ENCODE measurements at regions not wholly inside any gene's neighbourhood (a gene's known extent, or its start where the extent isn't known, plus 50 kb on each side); places are given as distances from the start of the nearest gene placed in this dataset.

GRCh38 chr13:76503291-76503690 lies 382.9 kb downstream of the KCTD12 start:
- Histone ChIP-seq H3K27ac (no peak overlapping the region), H3K4me3 (no peak overlapping the region), H3K27me3 (no peaks in the 10 kb centered on the region), H3K4me1 (no peaks in the 10 kb centered on the region), H3K36me3 (no peaks in the 10 kb centered on the region), H3K9me3 (no peaks in the 10 kb centered on the region)
- no peak for DNase-seq (ENCODE audit: low spot score in 2 of 2)
- intact Hi-C loops (cut with DNase I): no loop called here
- TF ChIP-seq, protein P1, sequence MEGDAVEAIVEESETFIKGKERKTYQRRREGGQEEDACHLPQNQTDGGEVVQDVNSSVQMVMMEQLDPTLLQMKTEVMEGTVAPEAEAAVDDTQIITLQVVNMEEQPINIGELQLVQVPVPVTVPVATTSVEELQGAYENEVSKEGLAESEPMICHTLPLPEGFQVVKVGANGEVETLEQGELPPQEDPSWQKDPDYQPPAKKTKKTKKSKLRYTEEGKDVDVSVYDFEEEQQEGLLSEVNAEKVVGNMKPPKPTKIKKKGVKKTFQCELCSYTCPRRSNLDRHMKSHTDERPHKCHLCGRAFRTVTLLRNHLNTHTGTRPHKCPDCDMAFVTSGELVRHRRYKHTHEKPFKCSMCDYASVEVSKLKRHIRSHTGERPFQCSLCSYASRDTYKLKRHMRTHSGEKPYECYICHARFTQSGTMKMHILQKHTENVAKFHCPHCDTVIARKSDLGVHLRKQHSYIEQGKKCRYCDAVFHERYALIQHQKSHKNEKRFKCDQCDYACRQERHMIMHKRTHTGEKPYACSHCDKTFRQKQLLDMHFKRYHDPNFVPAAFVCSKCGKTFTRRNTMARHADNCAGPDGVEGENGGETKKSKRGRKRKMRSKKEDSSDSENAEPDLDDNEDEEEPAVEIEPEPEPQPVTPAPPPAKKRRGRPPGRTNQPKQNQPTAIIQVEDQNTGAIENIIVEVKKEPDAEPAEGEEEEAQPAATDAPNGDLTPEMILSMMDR (IDR thresholded peaks at IDR 0.05): no peak

GRCh38 chr13:76500894-76501293 lies 385.3 kb downstream of the KCTD12 start:
- intact Hi-C loops (cut with DNase I): no loop called here
- TF ChIP-seq, protein P1 (IDR thresholded peaks at IDR 0.05): no peak

GRCh38 chr13:76499891-76500290 lies 386.3 kb downstream of the KCTD12 start:
- Histone ChIP-seq H3K4me1 (no peaks in the 10 kb centered on the region), H3K27ac (no peak overlapping the region), H3K4me3 (no peak overlapping the region), H3K9me3 (no peaks in the 10 kb centered on the region), H3K27me3 (no peaks in the 10 kb centered on the region), H3K36me3 (no peaks in the 10 kb centered on the region)
- TF ChIP-seq, protein P1 (IDR thresholded peaks at IDR 0.05): no peak
- no peak for DNase-seq (ENCODE audit: low spot score in 2 of 2)
- intact Hi-C loops (cut with DNase I): no loop called here

More at GRCh38 chr13:76500894-76501293, 385.3 kb downstream of the KCTD12 start:
- Histone ChIP-seq H3K4me3 (no peak overlapping the region), H3K27ac (no peak overlapping the region), H3K4me1 (no peaks in the 10 kb centered on the region), H3K9me3 (no peaks in the 10 kb centered on the region), H3K36me3 (no peaks in the 10 kb centered on the region), H3K27me3 (no peaks in the 10 kb centered on the region)
- DNase-seq (ENCODE audit: low spot score in 2 of 2): no peak

DNA sequence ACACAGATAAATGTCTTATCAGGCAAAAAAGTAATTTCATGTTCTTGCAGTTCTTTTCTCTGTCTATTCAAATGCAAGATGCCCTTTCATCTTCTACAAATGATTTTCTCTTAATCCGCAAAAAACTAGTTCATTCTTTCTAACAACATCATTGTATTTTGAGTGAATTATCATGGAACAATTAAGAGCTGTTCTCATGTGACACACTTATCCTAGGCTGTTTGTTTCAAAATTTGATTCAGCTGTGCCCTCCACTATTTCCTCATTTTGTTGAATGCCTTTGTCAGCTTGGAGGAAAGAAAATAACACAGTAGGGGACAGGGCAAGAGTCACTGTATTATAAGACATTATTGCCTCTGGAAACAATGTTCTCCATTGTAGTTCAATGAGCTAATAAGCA lies 396.9 kb downstream of the KCTD12 start:
- Histone ChIP-seq H3K27ac (no peak overlapping the region), H3K9me3 (no peaks in the 10 kb centered on the region), H3K4me3 (no peak overlapping the region), H3K36me3 (no peaks in the 10 kb centered on the region), H3K27me3 (no peaks in the 10 kb centered on the region), H3K4me1 (no peaks in the 10 kb centered on the region)
- TF ChIP-seq, protein P1 (IDR thresholded peaks at IDR 0.05): no peak
- DNase-seq (ENCODE audit: low spot score in 2 of 2): no peak
- intact Hi-C loops (cut with DNase I): no loop called here

DNA sequence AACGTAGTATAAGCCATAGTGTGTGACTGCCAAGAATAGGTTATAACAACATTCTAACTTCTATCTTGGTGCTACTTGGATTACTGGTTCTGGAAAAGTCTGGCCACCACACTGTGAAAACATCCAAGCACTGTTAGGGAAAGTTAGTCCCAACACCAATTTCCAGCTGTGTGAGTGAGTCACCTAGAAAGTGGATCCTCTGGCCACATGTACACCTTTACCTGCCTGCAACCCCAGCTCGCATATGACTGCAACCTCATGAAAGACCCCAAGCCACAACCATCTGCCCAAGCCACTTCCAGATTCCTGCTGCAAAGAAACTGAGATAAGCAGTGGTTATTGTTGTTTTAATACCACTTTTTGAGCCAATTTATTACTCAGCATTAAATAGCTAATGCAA lies 404.5 kb downstream of the KCTD12 start:
- no peak overlapping the region for H3K27ac ChIP-seq
- no peaks in the 10 kb centered on the region for H3K36me3 ChIP-seq
- peaks cover 0 to 4% of the 10 kb centered on the region in 2 donors for H3K4me1 ChIP-seq
- TF ChIP-seq, protein P1 (IDR thresholded peaks at IDR 0.05): no peak
- no peak for DNase-seq (ENCODE audit: low spot score in 2 of 2)
- no peak overlapping the region for H3K4me3 ChIP-seq
- intact Hi-C loops (cut with DNase I): no loop called here
- no peaks in the 10 kb centered on the region for H3K9me3 ChIP-seq
- no peaks in the 10 kb centered on the region for H3K27me3 ChIP-seq

DNA sequence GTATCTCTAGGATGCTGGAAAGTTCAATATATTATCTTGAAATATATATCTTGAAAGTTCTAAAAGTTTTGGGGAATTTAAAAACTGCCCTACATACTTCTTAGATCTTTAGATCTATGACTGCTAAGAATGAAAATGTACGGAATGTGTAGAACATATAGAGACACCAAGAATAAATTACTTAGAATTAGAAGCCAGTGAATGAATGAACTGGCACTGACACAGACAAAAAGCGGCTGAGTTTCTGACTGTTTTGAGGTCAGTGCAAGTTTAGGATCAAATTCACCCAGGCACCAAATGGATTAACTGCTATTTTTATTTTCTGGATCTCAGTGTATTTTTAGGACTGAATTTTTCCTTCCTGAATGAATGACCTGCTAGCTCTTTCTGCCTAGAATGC lies 411.2 kb downstream of the KCTD12 start:
- Histone ChIP-seq H3K4me1 (no peaks in the 10 kb centered on the region), H3K9me3 (no peaks in the 10 kb centered on the region), H3K36me3 (no peaks in the 10 kb centered on the region), H3K27ac (no peak overlapping the region), H3K4me3 (no peak overlapping the region), H3K27me3 (no peaks in the 10 kb centered on the region)
- no peak for DNase-seq (ENCODE audit: low spot score in 2 of 2)
- TF ChIP-seq, protein P1 (IDR thresholded peaks at IDR 0.05): no peak
- intact Hi-C loops (cut with DNase I): loop anchor here (5.0 kb wide), 3 partner anchors 412 to 778 kb away; partner anchors contain the start of gene KCTD12

Data from ascending aorta (tissue), 2 donors.